ENCODE measurements at regions not wholly inside any gene's neighbourhood (a gene's known extent, or its start where the extent isn't known, plus 50 kb on each side); places are given as distances from the start of the nearest gene placed in this dataset.

DNA sequence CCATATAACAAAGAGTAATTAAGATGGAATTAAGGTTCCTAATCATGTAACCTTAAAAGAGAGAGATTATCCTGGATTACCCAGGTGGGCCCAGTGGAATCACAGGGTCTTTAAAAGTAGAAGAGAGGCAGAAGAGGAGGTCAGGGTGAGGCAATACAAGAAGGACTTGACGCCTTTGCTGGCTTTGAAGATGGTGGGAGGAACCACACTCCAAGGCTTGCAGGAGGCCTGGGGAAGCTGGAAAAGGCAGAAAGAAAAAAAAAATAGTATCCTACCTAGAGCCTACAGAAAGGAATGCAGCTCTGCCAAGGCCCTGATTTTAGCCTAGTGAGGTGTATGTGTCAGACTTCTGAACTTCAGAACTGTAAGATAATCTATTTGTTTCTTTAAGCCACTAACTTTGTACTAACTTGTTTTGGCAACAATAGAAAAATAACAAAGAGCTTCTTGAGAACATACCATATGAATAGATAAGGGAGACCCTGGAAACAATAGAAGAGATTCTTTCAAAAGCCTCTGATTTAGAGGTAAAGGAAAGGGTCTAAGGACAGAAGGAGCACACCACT, 229.9 kb upstream of the TTC29 start (continued):
- no peak for TF ChIP-seq SP1 (IDR thresholded peaks at IDR 0.05; ENCODE audit: low read depth, low read length)
- TF ChIP-seq, protein P1, sequence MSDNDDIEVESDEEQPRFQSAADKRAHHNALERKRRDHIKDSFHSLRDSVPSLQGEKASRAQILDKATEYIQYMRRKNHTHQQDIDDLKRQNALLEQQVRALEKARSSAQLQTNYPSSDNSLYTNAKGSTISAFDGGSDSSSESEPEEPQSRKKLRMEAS (IDR thresholded peaks at IDR 0.05), result no peak
- TF ChIP-seq RXRA (IDR thresholded peaks at IDR 0.05; ENCODE audit: insufficient read depth, low read depth, low read length), result no peak
- no peak for TF ChIP-seq CEBPB (IDR thresholded peaks at IDR 0.05; ENCODE audit: low read depth, low read length)
- TF ChIP-seq RFX5 (IDR thresholded peaks at IDR 0.05; ENCODE audit: borderline replicate concordance, low read depth, low read length), result no peak
- TF ChIP-seq KDM1A (IDR thresholded peaks at IDR 0.05; ENCODE audit: borderline replicate concordance, low read length), result no peak
